GM12865 (cell line): ENCODE measurements at regions not wholly inside any gene's neighbourhood (a gene's known extent, or its start where the extent isn't known, plus 50 kb on each side); places are given as distances from the start of the nearest gene placed in this dataset.
"Not testable (repeated sequence)": the region's sequence is repeated elsewhere in the genome, so short reads cannot be mapped to it uniquely, and the experiment has no call there.

Experiments used
- DNase-seq: peaks from one replicate; pipeline ENCODE4 v3.0.0; 2010; ENCODE audit warnings: low read depth
- H3K4me3 ChIP-seq: 2 replicates; pipeline ENCODE4 v1.5.1; 2011; ENCODE audit warnings: mild to moderate bottlenecking, low read depth, low read length, control low read depth
- CTCF ChIP-seq: IDR thresholded peaks from 2 replicates; pipeline ENCODE4 v1.5.1; 2011; ENCODE audit warnings: low read length, control low read depth, low read depth, inconsistent platforms; ENCODE audit not compliant: insufficient read depth; ENCODE audit errors: missing control alignments

GRCh38 chrX:145393702-145394235 is 146.5 kb downstream of the SPANXN1 start:
- no peak for DNase-seq
- peak; percentile 20 for TF ChIP-seq CTCF
- no peak overlapping the region for H3K4me3 ChIP-seq

- DNase-seq: no peak
- H3K4me3 ChIP-seq: no peak overlapping the region
- TF ChIP-seq CTCF: no peak
Measured at GRCh38 chrX:145394344-145394743, 147.0 kb downstream of the SPANXN1 start.

GRCh38 chrX:145396612-145397011 is 149.3 kb downstream of the SPANXN1 start:
- no peak for TF ChIP-seq CTCF
- no peak overlapping the region for H3K4me3 ChIP-seq
- DNase-seq: no peak

- peak; percentile 39 for TF ChIP-seq CTCF
- DNase-seq: peak; percentile 14
- no peak overlapping the region for H3K4me3 ChIP-seq
Measured at GRCh38 chrX:145405012-145405411, 157.7 kb downstream of the SPANXN1 start.

- no peak for TF ChIP-seq CTCF
- no peak for DNase-seq
- H3K4me3 ChIP-seq: no peak overlapping the region
Measured at GRCh38 chrX:145410622-145411021, 163.3 kb downstream of the SPANXN1 start.

- not testable (repeated sequence) for H3K4me3 ChIP-seq, DNase-seq
Measured at GRCh38 chrX:145436211-145436610, 188.9 kb downstream of the SPANXN1 start.

GRCh38 chrX:145464650-145465049 is 217.3 kb downstream of the SPANXN1 start:
- no peak for DNase-seq
- no peak for TF ChIP-seq CTCF
- no peak overlapping the region for H3K4me3 ChIP-seq
